KOPT-K1 (cell line): ENCODE measurements at regions not wholly inside any gene's neighbourhood (a gene's known extent, or its start where the extent isn't known, plus 50 kb on each side); places are given as distances from the start of the nearest gene placed in this dataset.

Source experiments
- H3K27ac ChIP-seq: fragments of 200-600 bp; sonication (generic); 2 replicates; pipeline ENCODE4 v1.5.1; 2016; ENCODE audit warnings: antibody characterized with exemption, mild to moderate bottlenecking, low read depth, low read length; ENCODE audit not compliant: poor library complexity, severe bottlenecking
- H3K36me3 ChIP-seq: fragments of 200-600 bp; sonication (generic); 2 replicates; pipeline ENCODE4 v1.5.1; 2017; ENCODE audit warnings: antibody characterized with exemption, mild to moderate bottlenecking, low read length, moderate library complexity; ENCODE audit not compliant: insufficient read depth
- H3K9me3 ChIP-seq: fragments of 200-600 bp; sonication (generic); 2 replicates; pipeline ENCODE4 v1.5.1; 2017; ENCODE audit warnings: antibody characterized with exemption, low read length, mild to moderate bottlenecking; ENCODE audit not compliant: insufficient read depth, poor library complexity, severe bottlenecking

DNA sequence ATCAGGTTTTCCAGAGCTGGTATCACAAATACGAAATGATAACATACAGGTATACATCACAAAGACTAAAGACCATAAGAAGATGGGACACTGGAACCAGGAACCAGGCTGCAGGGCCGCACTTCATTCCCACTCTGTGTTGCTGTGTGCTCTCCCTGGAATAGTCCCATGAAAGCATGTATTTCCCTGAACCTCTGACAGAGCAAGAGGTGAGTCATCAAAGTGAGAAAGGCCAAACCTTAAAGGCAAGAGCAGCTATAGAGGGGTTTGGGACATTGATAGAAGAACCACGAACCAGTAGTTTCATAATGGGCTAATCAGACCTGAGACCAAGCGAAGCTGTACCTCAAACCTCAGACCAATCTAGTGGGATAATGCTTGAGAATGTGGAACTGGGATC is 283.0 kb upstream of the PRKD1 start:
- H3K27ac ChIP-seq, result no peak overlapping the region
- no peaks in the 10 kb centered on the region for H3K36me3 ChIP-seq
- H3K9me3 ChIP-seq, result no peaks in the 10 kb centered on the region

- no peak overlapping the region for H3K27ac ChIP-seq
- H3K36me3 ChIP-seq, result no peaks in the 10 kb centered on the region
- no peaks in the 10 kb centered on the region for H3K9me3 ChIP-seq
Observed at GRCh38 chr14:30211326-30211725, 283.7 kb upstream of the PRKD1 start.

- H3K36me3 ChIP-seq, result no peaks in the 10 kb centered on the region
- no peaks in the 10 kb centered on the region for H3K9me3 ChIP-seq
- no peak overlapping the region for H3K27ac ChIP-seq
Observed at GRCh38 chr14:30214014-30214413, 286.4 kb upstream of the PRKD1 start.

- no peak overlapping the region for H3K27ac ChIP-seq
- H3K36me3 ChIP-seq, result no peaks in the 10 kb centered on the region
- H3K9me3 ChIP-seq, result no peaks in the 10 kb centered on the region
Observed at GRCh38 chr14:30214461-30215090, 286.9 kb upstream of the PRKD1 start.

DNA sequence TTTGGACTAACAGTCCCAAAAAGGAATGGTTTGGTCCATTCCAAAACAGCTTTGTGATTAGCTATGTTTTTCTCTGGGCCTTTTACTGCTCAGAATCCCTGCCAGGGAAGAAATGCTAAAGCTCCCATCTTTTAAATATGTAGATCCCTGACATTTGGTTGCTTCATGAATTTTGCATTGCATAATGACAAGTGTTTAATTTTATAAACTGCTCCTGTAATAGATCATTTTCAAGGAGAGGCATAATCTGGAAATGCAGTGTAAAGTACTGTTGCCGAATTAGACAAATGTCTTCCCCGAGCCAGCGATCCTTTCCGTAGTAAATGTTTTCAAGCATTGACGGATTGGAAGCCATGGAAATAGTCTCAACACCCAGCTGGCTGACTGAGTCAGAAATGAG is 291.3 kb upstream of the PRKD1 start:
- no peaks in the 10 kb centered on the region for H3K9me3 ChIP-seq
- H3K36me3 ChIP-seq, result no peaks in the 10 kb centered on the region
- no peak overlapping the region for H3K27ac ChIP-seq

- no peak overlapping the region for H3K27ac ChIP-seq
- H3K36me3 ChIP-seq, result no peaks in the 10 kb centered on the region
- H3K9me3 ChIP-seq, result no peaks in the 10 kb centered on the region
Observed at GRCh38 chr14:30221546-30221945, 293.9 kb upstream of the PRKD1 start.

GRCh38 chr14:30223385-30223785 is 295.7 kb upstream of the PRKD1 start:
- Histone ChIP-seq H3K36me3 (no peaks in the 10 kb centered on the region), H3K27ac (no peak overlapping the region)

GRCh38 chr14:30223966-30224365 is 296.3 kb upstream of the PRKD1 start:
- H3K36me3 ChIP-seq, result no peaks in the 10 kb centered on the region
- H3K27ac ChIP-seq, result no peak overlapping the region
- H3K9me3 ChIP-seq, result no peaks in the 10 kb centered on the region

More at GRCh38 chr14:30223385-30223785, 295.7 kb upstream of the PRKD1 start:
- H3K9me3 ChIP-seq, result no peaks in the 10 kb centered on the region

- H3K27ac ChIP-seq, result no peak overlapping the region
- no peaks in the 10 kb centered on the region for H3K9me3 ChIP-seq
- H3K36me3 ChIP-seq, result no peaks in the 10 kb centered on the region
Observed at GRCh38 chr14:30225176-30225575, 297.5 kb upstream of the PRKD1 start.

DNA sequence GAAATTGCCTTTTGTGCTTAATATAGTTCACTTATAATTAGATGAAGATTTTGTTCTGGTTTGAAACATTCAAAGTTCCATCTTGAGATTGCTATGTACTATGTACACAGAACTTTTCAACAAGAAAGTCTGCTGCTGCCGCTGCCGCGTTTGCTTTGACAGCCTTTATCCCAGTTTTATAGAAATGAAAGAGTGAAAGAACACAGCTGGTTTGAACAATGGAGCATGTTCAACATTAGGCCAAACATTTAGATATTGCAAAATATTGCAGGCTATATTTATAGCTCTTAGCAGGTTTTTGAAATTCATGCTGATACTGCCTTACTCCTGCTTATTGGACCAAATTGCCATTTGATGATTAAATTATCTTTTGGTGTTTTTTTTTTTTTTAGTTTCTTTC is 299.8 kb upstream of the PRKD1 start:
- H3K27ac ChIP-seq, result no peak overlapping the region
- H3K36me3 ChIP-seq, result no peaks in the 10 kb centered on the region
- H3K9me3 ChIP-seq, result no peaks in the 10 kb centered on the region

- Histone ChIP-seq H3K36me3 (no peaks in the 10 kb centered on the region), H3K9me3 (no peaks in the 10 kb centered on the region), H3K27ac (no peak overlapping the region)
Observed at GRCh38 chr14:30227876-30228275, 300.2 kb upstream of the PRKD1 start.

DNA sequence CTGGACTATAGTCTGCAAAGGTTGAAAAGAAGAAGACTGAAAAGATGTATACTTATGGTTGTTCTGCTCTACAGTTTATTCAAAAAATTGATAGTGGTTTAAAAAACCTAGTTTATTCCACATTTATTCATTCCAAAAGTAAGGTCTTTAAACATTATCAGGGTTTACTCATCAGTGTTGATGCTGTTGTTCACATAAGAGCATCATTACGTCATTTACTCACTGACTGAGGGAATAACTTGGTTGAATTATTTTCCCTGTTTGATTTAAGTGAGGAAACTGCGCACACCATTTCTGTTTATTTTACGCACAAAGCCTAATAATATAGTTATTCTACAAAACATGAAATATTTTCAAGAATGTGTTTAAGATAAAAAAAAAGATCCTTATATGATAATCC is 303.1 kb upstream of the PRKD1 start:
- Histone ChIP-seq H3K27ac (no peak overlapping the region), H3K9me3 (no peaks in the 10 kb centered on the region)

DNA sequence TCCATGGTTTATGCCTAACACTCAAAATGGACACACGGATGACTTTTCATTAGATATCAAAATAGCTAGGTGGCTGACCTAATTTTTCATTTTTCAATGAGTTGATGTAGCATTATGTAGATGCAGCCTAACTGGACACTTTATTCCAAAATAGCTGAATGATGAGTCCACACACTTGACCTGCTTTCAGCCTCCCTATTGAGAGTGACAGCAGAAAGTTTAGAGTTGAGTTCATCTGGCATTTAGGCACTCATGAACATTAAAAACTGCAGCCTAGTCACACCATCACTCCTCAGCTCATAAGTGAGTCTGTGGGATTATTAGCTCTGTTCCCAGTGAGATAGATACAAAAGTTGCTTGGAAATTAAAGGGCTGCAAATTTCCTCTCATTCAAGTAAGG is 307.3 kb upstream of the PRKD1 start:
- H3K27ac ChIP-seq, result no peak overlapping the region
- no peaks in the 10 kb centered on the region for H3K9me3 ChIP-seq
- no peaks in the 10 kb centered on the region for H3K36me3 ChIP-seq

More for the DNA sequence above, 303.1 kb upstream of the PRKD1 start:
- no peaks in the 10 kb centered on the region for H3K36me3 ChIP-seq

DNA sequence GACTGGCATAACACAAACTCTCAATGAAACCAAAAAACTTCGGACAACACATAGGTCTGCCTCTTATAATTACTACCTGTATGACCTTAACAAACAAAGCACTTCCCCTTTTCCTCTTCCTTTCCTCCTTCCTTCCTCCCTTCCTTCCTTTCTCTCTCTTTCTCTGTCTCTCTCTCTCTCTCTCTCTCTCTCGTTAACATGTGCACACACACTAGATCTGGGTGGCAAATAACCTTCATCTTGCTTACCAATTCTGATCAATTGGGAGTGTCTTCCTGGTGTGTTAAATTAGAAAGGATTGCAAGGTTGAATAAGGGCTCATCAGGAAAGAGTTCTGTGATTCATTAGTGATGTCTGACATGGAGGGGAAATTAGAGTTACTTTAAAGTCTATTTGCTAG is 307.8 kb upstream of the PRKD1 start:
- no peak overlapping the region for H3K27ac ChIP-seq
- no peaks in the 10 kb centered on the region for H3K9me3 ChIP-seq
- no peaks in the 10 kb centered on the region for H3K36me3 ChIP-seq

- H3K36me3 ChIP-seq, result no peaks in the 10 kb centered on the region
- H3K9me3 ChIP-seq, result no peaks in the 10 kb centered on the region
- no peak overlapping the region for H3K27ac ChIP-seq
Observed at GRCh38 chr14:30238936-30239335, 311.3 kb upstream of the PRKD1 start.

- Histone ChIP-seq H3K36me3 (no peaks in the 10 kb centered on the region), H3K27ac (no peak overlapping the region), H3K9me3 (no peaks in the 10 kb centered on the region)
Observed at GRCh38 chr14:30240018-30240417, 312.4 kb upstream of the PRKD1 start.
